HT-29 (cell line): ENCODE measurements at regions not wholly inside any gene's neighbourhood (a gene's known extent, or its start where the extent isn't known, plus 50 kb on each side); places are given as distances from the start of the nearest gene placed in this dataset.

ENCODE experiments used
- DNase-seq: peaks from one replicate; pipeline ENCODE4 v3.0.0-alpha.2; 2015; ENCODE audit warnings: low spot score

DNA sequence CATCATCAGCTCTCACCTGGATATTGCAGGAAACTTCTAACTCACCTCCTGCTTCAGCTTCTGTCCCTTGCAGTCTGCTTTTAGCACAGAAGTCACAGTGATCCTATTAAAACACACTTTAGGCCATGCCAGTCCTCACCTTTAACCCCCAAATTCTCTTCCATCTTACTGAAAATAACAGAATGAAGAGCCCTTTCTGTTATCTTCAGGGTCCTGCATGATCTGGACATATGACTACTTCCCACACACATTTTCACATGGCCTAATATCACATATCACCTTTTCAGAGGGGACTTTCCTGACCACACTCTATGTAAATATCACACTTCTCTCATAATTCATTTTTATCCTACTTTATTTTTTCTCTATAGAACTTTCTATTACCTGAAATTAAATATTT is 550.6 kb upstream of the CLINT1 start:
- no peak for DNase-seq

DNA sequence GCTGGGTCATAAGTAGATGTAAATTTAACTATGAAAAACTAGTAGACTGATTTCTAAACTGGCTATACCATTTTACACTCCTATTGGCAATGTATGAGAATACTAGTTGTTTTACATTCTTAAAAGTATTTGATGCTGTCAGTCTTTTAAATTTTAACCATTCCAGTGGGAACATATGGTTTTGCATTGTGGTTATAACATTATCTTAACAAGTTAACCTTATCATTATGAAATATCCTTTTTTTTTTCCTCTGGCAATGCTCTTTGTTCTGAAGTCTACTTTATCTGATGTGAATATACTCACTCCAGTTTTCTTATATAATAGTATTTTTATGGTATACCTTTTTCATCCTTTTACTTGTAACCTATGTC is 548.9 kb upstream of the CLINT1 start:
- DNase-seq = no peak

DNA sequence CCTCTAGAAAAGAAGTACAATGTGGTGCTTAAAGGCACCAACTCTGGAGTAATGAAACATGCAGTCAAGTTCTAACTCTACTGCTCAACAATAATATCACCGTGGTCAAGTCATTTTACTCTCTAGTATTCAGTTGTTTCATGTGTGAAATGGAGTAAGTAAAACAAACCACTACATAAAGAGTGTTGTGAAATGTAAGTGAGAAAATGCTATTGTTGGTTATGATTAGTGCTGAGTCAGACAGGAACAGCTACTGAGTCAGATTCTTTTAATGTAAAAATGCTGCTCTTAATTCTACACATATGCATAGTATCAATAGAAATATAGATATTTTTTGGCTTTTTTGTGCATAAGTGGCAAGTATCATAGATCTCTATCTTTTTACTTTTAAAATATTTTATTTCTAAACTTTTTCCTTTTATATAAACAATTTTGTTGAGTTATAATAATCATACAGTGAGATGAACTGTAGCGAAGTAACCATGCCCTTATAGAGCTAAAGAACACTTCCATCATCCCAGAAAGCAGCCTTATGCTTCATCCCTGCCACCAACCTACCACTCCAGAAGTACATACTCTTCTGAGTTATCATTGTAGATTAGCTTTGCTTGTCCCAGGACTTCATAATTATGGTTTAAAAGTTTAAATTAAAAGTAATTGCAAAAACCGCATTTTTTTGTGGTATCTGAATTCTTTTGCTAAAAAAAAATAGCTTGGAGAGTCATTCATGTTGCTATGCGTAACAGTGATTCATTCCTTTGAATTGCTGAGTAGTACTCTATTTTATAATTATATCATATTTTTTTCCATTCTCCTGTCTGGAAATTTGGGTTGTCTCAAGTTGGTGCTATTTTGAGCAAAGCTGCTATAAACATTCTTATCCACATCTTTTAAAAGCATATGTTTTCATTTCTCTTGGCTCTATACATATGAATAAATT is 548.2 kb upstream of the CLINT1 start:
- no peak for DNase-seq

DNA sequence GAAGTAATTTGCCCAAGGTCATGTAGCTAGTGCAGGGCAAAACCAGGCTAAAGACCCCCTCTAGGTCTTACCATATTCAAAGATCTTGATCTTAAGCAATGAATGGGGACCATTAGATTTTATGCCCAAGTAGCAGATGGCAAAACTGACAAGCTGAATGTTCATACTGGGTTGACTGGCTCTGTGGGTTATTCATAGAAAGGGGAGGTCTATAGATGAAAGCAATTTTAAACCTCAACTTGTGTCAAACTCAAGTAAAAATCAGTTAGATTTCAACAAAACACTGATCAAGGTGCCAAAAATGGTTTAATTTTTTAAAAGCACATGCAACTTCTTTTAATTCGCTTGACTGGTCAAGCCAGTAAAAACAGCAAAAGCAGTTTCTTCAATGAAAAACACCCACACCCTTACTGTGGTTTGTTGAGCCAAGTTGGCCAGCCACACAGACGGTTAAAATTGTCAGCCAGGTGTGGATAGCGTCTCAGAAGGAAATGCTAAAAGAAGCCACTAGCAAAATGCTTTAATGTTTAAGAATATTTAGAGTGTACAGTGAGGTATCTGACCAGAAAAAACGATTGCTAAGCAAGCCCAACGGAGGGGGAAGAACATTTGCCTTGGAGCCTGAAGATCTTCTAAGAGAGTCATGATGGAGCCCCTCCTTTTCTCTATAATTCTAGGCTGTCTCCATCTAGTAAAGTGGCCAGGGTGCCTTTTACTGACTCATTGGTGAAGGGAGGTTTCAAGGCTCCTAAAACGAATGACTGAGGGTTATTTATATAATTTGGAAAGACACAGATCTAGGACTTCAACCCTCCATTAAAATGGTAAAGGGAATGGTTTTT is 539.6 kb upstream of the CLINT1 start:
- DNase-seq = no peak

DNA sequence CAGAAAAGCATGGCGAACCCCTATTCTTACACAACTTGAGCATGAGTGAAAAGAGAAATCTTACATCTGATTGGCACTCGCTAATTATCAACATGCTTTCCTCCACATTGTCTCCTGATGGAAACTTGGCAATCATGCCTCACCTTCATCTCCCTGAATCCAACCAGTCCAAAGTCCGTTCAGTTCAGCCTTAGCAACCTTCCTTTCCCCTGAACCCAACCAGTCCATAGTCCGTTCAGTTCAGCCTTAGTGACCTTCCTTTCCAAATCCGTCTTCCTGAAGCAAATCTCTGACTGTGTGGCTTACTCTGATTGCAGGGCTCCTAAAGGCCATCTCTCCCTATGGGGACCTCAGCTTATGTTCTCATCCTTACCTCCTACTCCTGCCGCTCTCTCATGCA is 538.3 kb upstream of the CLINT1 start:
- no peak for DNase-seq

DNA sequence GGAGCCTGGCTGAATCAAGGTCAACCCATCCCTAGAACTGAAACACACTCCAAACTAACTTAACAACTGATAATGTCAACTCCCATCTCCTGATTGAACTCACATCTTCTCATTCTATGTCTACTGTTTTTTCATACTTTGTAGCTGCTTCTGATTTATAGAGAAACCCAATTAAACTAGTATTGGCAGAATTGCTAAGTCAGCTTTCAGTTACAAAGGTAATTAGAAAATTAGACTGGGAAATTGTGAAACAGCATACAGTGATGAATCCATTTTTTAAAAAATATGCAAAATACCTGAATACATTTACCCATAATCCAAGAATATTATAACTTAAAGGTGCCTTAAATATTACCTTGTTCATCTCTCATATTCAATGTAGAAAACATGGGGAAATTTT is 535.2 kb upstream of the CLINT1 start:
- DNase-seq = no peak

DNA sequence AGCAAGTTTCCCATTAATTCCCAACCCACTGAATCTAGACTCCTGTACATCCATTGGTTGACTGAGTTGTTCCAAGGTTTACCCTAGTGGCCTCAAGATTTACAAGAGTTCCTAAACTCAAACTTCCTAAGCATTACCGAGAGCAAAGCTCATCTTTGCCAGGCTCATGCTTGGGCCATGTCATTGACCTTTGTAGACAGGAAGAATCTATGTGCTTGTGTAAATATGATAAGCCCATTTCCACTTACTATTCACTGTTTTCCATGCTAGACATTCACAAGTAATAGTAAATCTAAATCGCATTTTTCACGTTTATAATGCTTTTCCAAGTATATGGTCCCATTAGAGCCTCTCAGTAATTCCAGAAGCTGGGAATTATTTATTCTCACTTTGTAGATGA is 534.5 kb upstream of the CLINT1 start:
- no peak for DNase-seq

DNA sequence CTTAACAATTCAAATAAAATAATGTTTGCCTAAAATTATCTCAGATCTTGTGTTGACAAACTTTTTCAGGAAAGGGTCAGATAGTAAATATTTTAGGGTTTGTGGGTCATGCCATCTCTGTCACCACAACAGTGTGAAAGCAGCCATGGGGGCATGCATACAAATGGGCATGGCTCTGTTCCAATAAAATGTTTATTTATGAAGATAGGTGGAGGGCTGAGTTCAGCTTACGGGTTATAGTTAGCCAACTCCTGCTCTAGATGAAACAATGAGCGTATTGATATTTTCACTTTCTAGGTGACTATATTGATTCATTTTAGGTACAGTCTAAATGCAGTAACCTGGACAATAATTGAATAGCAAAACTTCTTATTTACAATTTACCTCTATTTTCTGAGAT is 533.8 kb upstream of the CLINT1 start:
- no peak for DNase-seq

DNA sequence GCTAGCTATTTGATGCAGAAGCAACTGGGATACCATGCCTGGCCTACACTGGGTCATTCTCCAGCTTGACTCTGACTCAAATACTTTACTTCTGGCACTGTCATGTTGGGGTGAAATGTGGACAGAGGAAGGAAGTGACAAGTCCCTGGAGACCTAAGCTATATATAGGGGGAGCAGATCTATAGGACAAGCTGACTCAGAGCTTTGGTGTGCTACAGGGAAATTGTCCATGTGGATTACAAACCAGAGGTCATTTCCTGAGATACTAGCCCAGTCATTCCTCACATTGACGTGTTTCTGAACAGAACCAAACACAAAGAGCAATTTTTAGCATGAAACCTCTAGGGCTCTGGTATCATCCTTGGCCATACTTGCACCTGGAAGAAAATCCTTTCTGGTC is 531.6 kb upstream of the CLINT1 start:
- DNase-seq = no peak

DNA sequence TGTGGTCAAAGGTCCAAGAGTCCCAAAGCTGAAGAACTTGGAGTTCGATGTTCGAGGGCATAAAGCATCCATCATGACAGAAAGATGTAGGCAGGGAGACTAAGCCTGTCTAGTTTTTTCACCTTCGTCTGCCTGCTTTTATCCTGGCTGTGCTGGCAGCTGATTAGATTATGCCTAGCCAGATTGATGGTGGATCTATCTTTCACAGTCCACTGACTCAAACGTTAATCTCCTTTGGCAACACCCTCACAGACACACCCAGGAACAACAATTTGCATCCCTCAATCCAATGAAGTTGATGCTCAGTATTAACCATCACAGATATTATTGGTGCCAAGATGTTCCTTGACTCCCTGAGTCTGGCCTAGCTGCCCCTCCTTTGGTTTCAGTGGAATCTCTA is 530.8 kb upstream of the CLINT1 start:
- DNase-seq = no peak

DNA sequence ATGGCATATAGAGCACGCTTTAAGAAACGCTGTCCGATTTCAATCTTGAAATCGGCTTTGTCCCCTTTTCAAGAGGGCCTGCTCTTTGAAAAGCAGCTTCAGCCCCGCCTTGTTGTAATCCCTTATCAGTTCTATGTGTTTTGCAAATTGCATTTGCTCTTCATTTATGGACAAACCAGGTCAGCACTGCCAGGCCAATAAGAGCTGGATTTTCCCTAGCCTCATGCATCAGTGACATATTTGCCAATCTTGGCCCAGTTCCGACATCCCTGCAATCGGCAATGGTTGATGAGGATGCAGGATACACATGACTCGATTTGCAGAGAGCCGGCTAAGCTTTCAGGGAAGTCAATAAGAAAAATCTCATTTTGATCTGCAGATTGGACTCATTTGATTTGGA is 529.1 kb upstream of the CLINT1 start:
- DNase-seq = no peak

DNA sequence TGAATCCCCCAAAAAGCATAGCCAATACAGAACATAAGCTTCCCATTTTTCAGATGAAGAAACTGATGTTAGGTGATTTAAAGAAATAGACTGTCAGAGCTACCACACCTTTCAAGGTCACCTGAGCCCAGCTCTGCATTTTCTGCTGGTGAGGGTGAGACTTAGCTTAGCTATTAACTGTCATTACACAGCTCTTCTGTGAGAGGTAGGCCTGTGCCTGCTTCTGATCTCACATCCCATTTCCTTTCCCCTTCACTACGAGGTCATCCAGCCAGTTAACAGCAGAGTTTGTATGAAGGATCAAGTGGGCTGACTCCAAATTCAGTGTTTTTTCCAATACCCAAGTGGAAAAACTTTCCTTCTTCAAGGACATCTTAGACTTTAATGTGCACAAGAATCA is 528.6 kb upstream of the CLINT1 start:
- DNase-seq = no peak

DNA sequence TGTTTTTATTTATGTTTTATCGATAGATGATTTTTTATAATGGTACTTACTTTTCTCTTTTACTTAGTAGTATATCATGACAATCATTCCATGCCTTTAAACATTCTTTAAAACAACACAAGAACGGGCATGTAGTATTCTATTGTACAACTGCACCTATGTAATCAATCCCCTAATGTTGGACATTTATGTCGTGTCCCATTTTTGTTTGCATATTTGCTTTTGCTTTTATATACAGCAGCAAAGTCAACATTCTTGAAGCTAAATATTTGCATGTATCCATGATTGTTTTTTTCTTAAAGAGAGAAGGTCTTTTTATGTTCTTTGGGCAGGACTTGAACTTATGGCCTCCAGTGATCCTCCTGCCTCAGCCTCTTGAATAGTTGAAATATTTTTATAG is 527.0 kb upstream of the CLINT1 start:
- DNase-seq = no peak

DNA sequence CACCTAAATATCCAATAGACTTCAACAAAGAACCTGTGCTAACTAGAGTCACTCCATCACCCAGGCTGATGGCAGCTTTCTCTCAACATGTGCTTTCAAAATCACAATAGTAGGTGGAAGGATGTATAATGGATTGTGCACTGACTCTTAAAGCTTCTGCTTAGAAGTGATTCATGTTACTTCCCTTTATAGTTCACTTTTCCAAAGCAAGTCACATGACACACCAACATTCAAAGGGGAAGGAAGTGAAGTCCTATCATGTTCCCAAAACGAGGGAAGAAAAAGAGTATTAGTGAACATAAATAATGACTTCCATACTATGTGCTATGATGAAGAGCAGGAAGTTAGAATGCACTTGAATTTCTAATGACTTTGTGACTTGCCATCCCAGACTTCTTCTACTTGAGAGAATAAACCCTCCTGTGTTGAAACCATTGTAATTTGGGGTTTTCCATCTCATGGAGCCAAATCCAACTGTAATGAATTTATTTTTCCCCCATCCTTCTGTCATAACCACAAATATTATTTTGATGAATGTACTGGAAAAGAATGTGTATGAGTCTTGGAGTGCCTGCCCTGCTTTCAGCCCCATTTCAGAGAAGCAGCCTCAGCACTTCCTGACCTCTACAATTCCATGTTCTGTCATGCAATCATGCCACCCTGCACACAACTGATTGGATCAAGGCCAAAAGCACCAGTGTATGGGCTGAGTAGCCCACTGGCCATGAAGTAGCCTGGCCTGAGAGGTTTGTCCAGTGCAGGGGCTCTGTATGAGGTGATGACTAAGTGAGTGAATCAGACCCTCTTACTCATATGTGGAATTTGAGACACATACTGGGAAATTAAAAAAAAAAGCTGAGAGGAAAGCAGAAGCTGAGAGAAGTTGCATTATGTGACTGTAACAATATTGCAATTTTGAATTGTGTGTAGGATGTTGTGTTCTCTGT is 525.9 kb upstream of the CLINT1 start:
- no peak for DNase-seq

DNA sequence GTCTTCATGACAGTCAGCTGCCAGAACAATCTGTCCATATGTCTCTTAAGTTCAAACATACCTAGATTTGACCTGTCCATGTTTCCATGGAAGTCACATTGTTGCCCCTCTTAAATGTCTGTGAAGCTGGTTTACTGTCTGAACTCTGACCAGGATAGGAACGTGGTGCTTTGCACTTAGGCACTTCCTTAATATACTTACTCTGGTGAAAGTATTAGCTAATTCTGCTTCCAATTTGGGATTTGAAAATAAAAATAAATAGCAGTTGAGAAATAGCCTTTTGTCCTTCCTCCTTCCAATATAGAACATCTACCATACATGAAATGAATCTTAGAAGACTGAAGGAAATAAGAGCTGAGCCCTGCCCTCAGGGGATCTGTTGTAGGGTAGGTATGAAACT is 524.5 kb upstream of the CLINT1 start:
- DNase-seq = no peak

DNA sequence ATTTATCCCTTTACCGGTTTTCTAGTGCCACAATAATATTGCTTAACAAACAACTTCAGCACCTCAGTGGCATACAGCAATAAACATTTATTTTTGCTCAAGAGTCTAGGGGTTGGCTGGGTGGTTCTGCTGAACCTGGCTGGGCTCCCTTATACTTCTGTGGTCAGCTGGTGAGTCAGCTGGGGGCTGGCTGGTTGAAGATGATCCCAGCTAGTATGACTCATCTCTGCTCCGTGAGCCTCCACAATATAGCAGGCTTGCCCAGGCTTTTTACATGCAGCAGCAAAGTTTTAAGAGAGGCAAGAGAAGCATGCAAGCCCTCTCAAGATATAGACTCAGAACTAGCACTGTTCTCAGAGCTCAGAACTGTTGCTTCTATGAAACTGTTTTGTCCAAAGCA is 523.5 kb upstream of the CLINT1 start:
- DNase-seq = no peak

DNA sequence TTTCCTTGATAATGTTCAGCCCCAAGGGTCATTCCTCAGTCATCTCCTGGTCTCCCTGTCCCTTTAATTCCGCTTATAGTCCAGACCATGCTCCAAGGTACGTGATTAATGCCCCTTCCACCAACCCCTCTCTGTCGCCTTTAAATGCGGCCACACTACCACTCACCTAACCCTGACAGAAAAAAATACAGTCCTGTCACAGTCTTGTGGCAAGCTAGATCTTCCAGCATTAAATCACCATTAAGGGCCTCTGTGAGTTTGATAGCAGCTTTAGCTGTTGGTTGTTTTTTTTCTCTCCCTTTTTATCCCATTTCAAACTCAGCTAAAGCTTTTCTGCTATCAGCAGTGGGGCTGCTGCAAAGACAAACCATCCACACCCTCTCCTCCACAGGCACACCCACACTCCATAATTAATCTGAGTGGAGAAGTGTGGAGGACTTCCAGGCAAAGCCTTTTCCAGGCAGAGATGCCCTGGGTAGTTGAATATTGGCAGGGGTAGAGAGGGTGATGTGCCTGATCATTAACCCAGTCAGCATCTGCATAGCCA is 522.7 kb upstream of the CLINT1 start:
- DNase-seq = no peak

DNA sequence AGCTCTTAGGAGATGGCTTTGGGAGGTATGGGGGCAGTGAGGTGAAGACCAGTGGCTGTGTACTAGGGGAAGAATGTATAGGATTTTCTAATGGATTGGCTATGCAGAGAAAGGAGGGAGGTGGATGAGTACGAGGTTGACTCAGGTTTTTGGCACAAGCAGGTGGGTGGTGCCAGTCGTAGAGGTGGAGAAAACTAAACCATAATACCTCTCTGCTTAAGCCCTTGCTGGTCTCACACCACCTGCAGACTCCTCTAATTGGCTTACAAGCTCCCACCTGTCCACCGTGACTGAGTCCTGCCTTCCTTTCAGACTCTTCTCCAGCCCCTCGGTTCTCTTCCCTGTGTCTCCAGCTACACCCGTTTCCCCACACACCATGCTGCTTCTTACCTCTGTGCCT is 521.7 kb upstream of the CLINT1 start:
- DNase-seq = no peak

DNA sequence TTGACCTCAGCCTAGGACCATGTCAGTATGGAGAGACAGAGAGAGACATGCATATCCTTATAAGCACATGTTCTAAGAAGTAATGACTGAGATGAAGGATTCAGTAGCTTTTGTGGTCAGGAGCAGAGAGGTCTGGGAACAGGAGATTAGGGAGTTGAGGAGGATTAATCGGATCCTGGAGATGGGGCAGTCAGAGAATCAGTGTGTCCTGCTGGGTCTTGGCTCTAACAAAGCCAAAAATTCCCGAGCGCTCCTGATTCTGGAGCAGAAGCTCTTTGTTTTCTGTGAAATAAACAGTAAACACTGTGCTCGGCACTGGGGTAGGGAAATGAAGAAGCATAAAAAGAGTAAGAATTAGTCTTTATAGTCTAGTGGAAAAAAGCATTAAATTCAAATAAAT is 520.0 kb upstream of the CLINT1 start:
- DNase-seq = no peak

DNA sequence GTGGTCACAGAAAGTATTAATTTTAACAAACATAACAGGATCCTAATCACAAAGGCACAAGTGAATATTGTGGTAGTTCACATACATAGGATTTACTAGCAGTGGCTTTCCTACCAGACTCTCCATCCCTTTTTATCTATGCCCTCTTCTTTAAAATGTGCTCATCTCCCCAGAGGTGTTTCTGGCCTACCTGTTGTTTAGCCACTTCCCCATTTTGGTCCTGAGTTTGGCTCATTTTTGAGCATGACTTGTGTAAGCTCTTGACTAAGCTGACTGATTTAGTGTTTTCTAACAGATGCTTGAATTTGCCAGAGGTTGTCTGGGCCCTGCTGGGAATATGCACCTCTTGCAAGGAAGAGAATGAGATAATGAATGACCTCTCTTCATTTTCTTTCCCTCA is 517.7 kb upstream of the CLINT1 start:
- no peak for DNase-seq

DNA sequence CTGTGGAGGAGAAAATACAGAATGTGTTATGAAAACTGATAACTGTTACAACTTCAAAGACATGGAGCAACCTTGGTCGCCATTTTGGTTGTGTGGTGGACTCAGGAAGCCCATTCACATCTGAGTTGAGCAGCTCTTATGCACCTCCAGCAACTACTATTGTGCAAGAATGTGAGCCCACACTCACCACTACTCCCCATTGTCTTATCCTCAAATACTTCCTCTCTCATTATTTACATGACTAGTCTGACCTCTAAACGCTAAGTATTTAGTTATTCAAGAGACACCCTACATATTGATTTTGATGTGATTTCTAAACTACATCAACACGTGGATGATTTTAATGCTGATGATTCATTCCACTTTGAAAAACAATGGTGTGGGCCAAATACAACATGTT is 516.6 kb upstream of the CLINT1 start:
- DNase-seq = no peak
